ENCODE measurements at regions not wholly inside any gene's neighbourhood (a gene's known extent, or its start where the extent isn't known, plus 50 kb on each side); places are given as distances from the start of the nearest gene placed in this dataset.

DNA sequence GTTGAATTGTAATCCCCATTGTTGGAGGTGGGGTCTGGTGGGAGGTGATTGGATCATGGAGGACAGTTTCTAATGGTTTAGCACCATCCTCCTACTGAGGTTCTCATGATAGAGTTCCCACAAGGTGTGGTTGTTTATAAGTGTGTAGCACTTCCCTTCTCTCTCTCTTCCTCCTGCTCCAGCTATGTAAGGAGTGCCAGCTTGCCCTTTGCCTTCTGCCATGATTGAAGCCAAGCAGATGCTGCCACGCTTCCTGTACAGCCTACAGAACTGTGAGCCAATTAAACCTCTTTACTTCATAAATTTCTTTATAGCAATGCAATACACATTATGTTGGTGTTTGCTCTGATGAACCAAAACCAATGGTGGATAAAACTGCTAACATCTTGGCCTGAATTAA, 238.2 kb downstream of the EFNB2 start:
- no peak for TF ChIP-seq JUNB (IDR thresholded peaks at IDR 0.05; ENCODE audit: unreplicated experiment)
- TF ChIP-seq ZNF462 (CRISPR knock-in tag; IDR thresholded peaks at IDR 0.05), result no peak
- no peak for TF ChIP-seq EZH2phosphoT487 (IDR thresholded peaks at IDR 0.05; ENCODE audit: unreplicated experiment)
- TF ChIP-seq POLR2AphosphoS5 (IDR thresholded peaks at IDR 0.05; ENCODE audit: low read depth), result no peak
- TF ChIP-seq NANOG (IDR thresholded peaks at IDR 0.05; ENCODE audit: borderline replicate concordance), result no peak
- TF ChIP-seq, protein P1, sequence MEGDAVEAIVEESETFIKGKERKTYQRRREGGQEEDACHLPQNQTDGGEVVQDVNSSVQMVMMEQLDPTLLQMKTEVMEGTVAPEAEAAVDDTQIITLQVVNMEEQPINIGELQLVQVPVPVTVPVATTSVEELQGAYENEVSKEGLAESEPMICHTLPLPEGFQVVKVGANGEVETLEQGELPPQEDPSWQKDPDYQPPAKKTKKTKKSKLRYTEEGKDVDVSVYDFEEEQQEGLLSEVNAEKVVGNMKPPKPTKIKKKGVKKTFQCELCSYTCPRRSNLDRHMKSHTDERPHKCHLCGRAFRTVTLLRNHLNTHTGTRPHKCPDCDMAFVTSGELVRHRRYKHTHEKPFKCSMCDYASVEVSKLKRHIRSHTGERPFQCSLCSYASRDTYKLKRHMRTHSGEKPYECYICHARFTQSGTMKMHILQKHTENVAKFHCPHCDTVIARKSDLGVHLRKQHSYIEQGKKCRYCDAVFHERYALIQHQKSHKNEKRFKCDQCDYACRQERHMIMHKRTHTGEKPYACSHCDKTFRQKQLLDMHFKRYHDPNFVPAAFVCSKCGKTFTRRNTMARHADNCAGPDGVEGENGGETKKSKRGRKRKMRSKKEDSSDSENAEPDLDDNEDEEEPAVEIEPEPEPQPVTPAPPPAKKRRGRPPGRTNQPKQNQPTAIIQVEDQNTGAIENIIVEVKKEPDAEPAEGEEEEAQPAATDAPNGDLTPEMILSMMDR (conservative IDR thresholded peaks at IDR 0.05; ENCODE audit: low read depth in 2 of 2), result no peak
- TF ChIP-seq EZH2 (IDR thresholded peaks at IDR 0.05; ENCODE audit: low read depth, unreplicated experiment), result no peak
- no peak for TF ChIP-seq ETS1 (IDR thresholded peaks at IDR 0.05)
- TF ChIP-seq CREB1 (CRISPR knock-in tag; IDR thresholded peaks at IDR 0.05; ENCODE audit: low read depth), result no peak
- TF ChIP-seq ZNF114 (CRISPR knock-in tag; IDR thresholded peaks at IDR 0.05), result no peak
- TF ChIP-seq STAT1 (IDR thresholded peaks at IDR 0.05; ENCODE audit: unreplicated experiment), result no peak
- TF ChIP-seq ZNF331 (CRISPR knock-in tag; IDR thresholded peaks at IDR 0.05; ENCODE audit: low read depth), result no peak
- no peak for TF ChIP-seq REST (IDR thresholded peaks at IDR 0.05; ENCODE audit: unreplicated experiment)
- peaks cover 6% of the 10 kb centered on the region for H3K27me3 Mint-ChIP-seq (ENCODE audit: insufficient read depth, low read depth, poor library complexity)
- H3K4me2 ChIP-seq, result no peak overlapping the region
- peaks cover 5% of the 10 kb centered on the region; the same call in 2 of the 3 replicates for H3K4me1 Mint-ChIP-seq
- H3K9me3 Mint-ChIP-seq, result peaks cover 30% of the 10 kb centered on the region
- no peaks in the 10 kb centered on the region for H3K27me3 ChIP-seq (ENCODE audit: insufficient read depth)
- H3K9me2 ChIP-seq (ENCODE audit: insufficient read depth), result peaks cover 10% of the 10 kb centered on the region; the same call in 1 of the 2 replicates
- no peak for DNase-seq (ENCODE audit: low spot score)
- ATAC-seq, result no peak
- H3K4me3 Mint-ChIP-seq, result no peak overlapping the region
- H4K20me1 ChIP-seq (replicated peaks; ENCODE audit: insufficient read depth), result no peaks in the 10 kb centered on the region
- no peak overlapping the region for H3K27ac Mint-ChIP-seq
- no peaks in the 10 kb centered on the region for H3F3A ChIP-seq (replicated peaks; ENCODE audit: low read depth)
- H3K79me2 ChIP-seq (replicated peaks; ENCODE audit: insufficient read depth), result no peaks in the 10 kb centered on the region
- peaks cover 33% of the 10 kb centered on the region for H3K36me3 Mint-ChIP-seq (ENCODE audit: low read depth)
- no peak overlapping the region for H3K27ac ChIP-seq (ENCODE audit: low read depth)
- peaks cover 7% of the 10 kb centered on the region for H3K4me1 ChIP-seq (ENCODE audit: insufficient read depth)
- no peak overlapping the region for H2AFZ ChIP-seq
- H3K4me3 ChIP-seq, result no peak overlapping the region
- H3K36me3 ChIP-seq (ENCODE audit: insufficient read depth), result no peaks in the 10 kb centered on the region

Measured in GM23338 (cell line).